IPS DF 6.9 (cell line): ENCODE measurements at regions not wholly inside any gene's neighbourhood (a gene's known extent, or its start where the extent isn't known, plus 50 kb on each side); places are given as distances from the start of the nearest gene placed in this dataset.
A peak's percentile ranks its signal among the peaks of the same experiment; 100 is the strongest.

Source experiments
- DNase-seq: peaks from one replicate; pipeline ENCODE4 v3.0.0-alpha.2; 2013; ENCODE audit warnings: low read depth, low spot score
- H3K27ac ChIP-seq: one replicate; pipeline ENCODE4 v1.5.1; 2013; ENCODE audit warnings: low read length, control low read depth
- H3K27me3 ChIP-seq: 2 replicates; pipeline ENCODE4 v1.6.1; 2013; ENCODE audit warnings: mild to moderate bottlenecking, low read length; ENCODE audit not compliant: control insufficient read depth, insufficient read depth
- H3K36me3 ChIP-seq: 2 replicates; pipeline ENCODE4 v1.6.1; 2013; ENCODE audit warnings: low read length; ENCODE audit not compliant: control insufficient read depth, insufficient read depth
- H3K4me1 ChIP-seq: 2 replicates; pipeline ENCODE4 v1.6.1; 2013; ENCODE audit warnings: low read length; ENCODE audit not compliant: control insufficient read depth, insufficient read depth
- H3K4me3 ChIP-seq: 2 replicates; pipeline ENCODE4 v1.5.1; 2013; ENCODE audit warnings: mild to moderate bottlenecking, low read length
- H3K9me3 ChIP-seq: 2 replicates; pipeline ENCODE4 v1.6.1; 2013; ENCODE audit warnings: low read length, inconsistent platforms; ENCODE audit not compliant: control insufficient read depth, insufficient read depth
- WGBS: extraction: QIAGEN DNeasy Blood & Tissue Kit; methylation state at CpG from one replicate; pipeline ENCODE4 v1.1.7; 2013; ENCODE audit warnings: mixed read lengths, missing lambda C conversion rate; ENCODE audit not compliant: insufficient read length, insufficient coverage; 5-methylcytosine and 5-hydroxymethylcytosine counted together

GRCh38 chr7:114853189-114853588, 68.7 kb upstream of the MDFIC start:
- H3K27me3 ChIP-seq, result no peaks in the 10 kb centered on the region
- no peak overlapping the region for H3K27ac ChIP-seq
- WGBS, result no CpG with 5 or more reads among the region's 4 CpGs
- DNase-seq, result no peak
- no peaks in the 10 kb centered on the region for H3K9me3 ChIP-seq
- H3K4me3 ChIP-seq, result no peak overlapping the region
- peaks cover 1% of the 10 kb centered on the region; the same call in 1 of the 2 replicates for H3K4me1 ChIP-seq
- H3K36me3 ChIP-seq, result no peaks in the 10 kb centered on the region

GRCh38 chr7:114854369-114854768, 67.5 kb upstream of the MDFIC start:
- no peak for DNase-seq
- Histone ChIP-seq H3K36me3 (no peaks in the 10 kb centered on the region), H3K27me3 (no peaks in the 10 kb centered on the region), H3K4me1 (peaks cover 1% of the 10 kb centered on the region; the same call in 1 of the 2 replicates), H3K27ac (no peak overlapping the region), H3K4me3 (no peak overlapping the region), H3K9me3 (no peaks in the 10 kb centered on the region)
- no CpG with 5 or more reads among the region's 2 CpGs for WGBS

- DNase-seq, result peak; percentile 9
- Histone ChIP-seq H3K9me3 (no peaks in the 10 kb centered on the region), H3K27ac (no peak overlapping the region), H3K4me1 (peaks cover 1% of the 10 kb centered on the region; the same call in 1 of the 2 replicates), H3K36me3 (no peaks in the 10 kb centered on the region), H3K27me3 (no peaks in the 10 kb centered on the region), H3K4me3 (no peak overlapping the region)
- WGBS, result no CpG with 5 or more reads among the region's 3 CpGs
Observed at GRCh38 chr7:114856625-114857024, 65.3 kb upstream of the MDFIC start.

- Histone ChIP-seq H3K27ac (no peak overlapping the region), H3K27me3 (no peaks in the 10 kb centered on the region), H3K9me3 (no peaks in the 10 kb centered on the region), H3K4me3 (no peak overlapping the region), H3K36me3 (no peaks in the 10 kb centered on the region), H3K4me1 (peaks cover 1% of the 10 kb centered on the region; the same call in 1 of the 2 replicates)
- no CpG with 5 or more reads among the region's 1 CpG for WGBS
- DNase-seq, result no peak
Observed at GRCh38 chr7:114857605-114858004, 64.3 kb upstream of the MDFIC start.

GRCh38 chr7:114859477-114859876, 62.4 kb upstream of the MDFIC start:
- peaks cover 1% of the 10 kb centered on the region; the same call in 1 of the 2 replicates for H3K4me1 ChIP-seq
- DNase-seq, result no peak
- no peak overlapping the region for H3K27ac ChIP-seq
- H3K36me3 ChIP-seq, result no peaks in the 10 kb centered on the region
- no peaks in the 10 kb centered on the region for H3K27me3 ChIP-seq
- H3K9me3 ChIP-seq, result no peaks in the 10 kb centered on the region
- H3K4me3 ChIP-seq, result no peak overlapping the region
- no CpG with 5 or more reads among the region's 1 CpG for whole genome bisulfite sequencing

GRCh38 chr7:114860206-114860605, 61.7 kb upstream of the MDFIC start:
- DNase-seq, result no peak

GRCh38 chr7:114862406-114862805, 59.5 kb upstream of the MDFIC start:
- no peaks in the 10 kb centered on the region for H3K4me1 ChIP-seq
- no peak overlapping the region for H3K27ac ChIP-seq
- no peaks in the 10 kb centered on the region for H3K9me3 ChIP-seq
- H3K27me3 ChIP-seq, result no peaks in the 10 kb centered on the region
- no peak for DNase-seq
- no CpG with 5 or more reads among the region's 2 CpGs for WGBS
- no peaks in the 10 kb centered on the region for H3K36me3 ChIP-seq
- no peak overlapping the region for H3K4me3 ChIP-seq

More at GRCh38 chr7:114860206-114860605, 61.7 kb upstream of the MDFIC start:
- WGBS, result no CpG with 5 or more reads among the region's 2 CpGs
- no peaks in the 10 kb centered on the region for H3K27me3 ChIP-seq
- H3K4me1 ChIP-seq, result peaks cover 1% of the 10 kb centered on the region; the same call in 1 of the 2 replicates
- no peak overlapping the region for H3K27ac ChIP-seq
- H3K36me3 ChIP-seq, result no peaks in the 10 kb centered on the region
- H3K4me3 ChIP-seq, result no peak overlapping the region
- no peaks in the 10 kb centered on the region for H3K9me3 ChIP-seq

GRCh38 chr7:114864278-114864677, 57.6 kb upstream of the MDFIC start:
- no peak for DNase-seq
- no peak overlapping the region for H3K4me3 ChIP-seq
- no peaks in the 10 kb centered on the region for H3K9me3 ChIP-seq
- H3K36me3 ChIP-seq, result no peaks in the 10 kb centered on the region
- no peak overlapping the region for H3K27ac ChIP-seq
- H3K4me1 ChIP-seq, result no peaks in the 10 kb centered on the region
- no peaks in the 10 kb centered on the region for H3K27me3 ChIP-seq
- WGBS, result no CpG with 5 or more reads among the region's 1 CpG

GRCh38 chr7:114865564-114865963, 56.3 kb upstream of the MDFIC start:
- WGBS, result no CpG with 5 or more reads among the region's 1 CpG
- Histone ChIP-seq H3K9me3 (no peaks in the 10 kb centered on the region), H3K27me3 (no peaks in the 10 kb centered on the region), H3K4me3 (no peak overlapping the region), H3K4me1 (no peaks in the 10 kb centered on the region), H3K36me3 (no peaks in the 10 kb centered on the region), H3K27ac (no peak overlapping the region)
- peak; percentile 48 for DNase-seq
